ENCODE measurements at regions not wholly inside any gene's neighbourhood (a gene's known extent, or its start where the extent isn't known, plus 50 kb on each side); places are given as distances from the start of the nearest gene placed in this dataset.

- DNase-seq (ENCODE audit: low read depth) = no peak
These were observed 472.4 kb downstream of the ANKRD7 start for GRCh38 chr7:118696879-118697278.

GRCh38 chr7:118699222-118699621, 474.7 kb downstream of the ANKRD7 start:
- DNase-seq (ENCODE audit: low read depth) = no peak

- no peak for DNase-seq (ENCODE audit: low read depth)
These were observed 484.2 kb downstream of the ANKRD7 start for GRCh38 chr7:118708741-118709140.

- no peak for DNase-seq (ENCODE audit: low read depth)
These were observed 487.2 kb downstream of the ANKRD7 start for GRCh38 chr7:118711688-118712087.

- DNase-seq (ENCODE audit: low read depth) = no peak
These were observed 488.5 kb downstream of the ANKRD7 start for GRCh38 chr7:118713039-118713438.

- no peak for DNase-seq (ENCODE audit: low read depth)
These were observed 496.1 kb downstream of the ANKRD7 start for GRCh38 chr7:118720632-118721031.

GRCh38 chr7:118731854-118732253, 507.4 kb downstream of the ANKRD7 start:
- DNase-seq (ENCODE audit: low read depth) = no peak

GRCh38 chr7:118734541-118734940, 510.0 kb downstream of the ANKRD7 start:
- DNase-seq (ENCODE audit: low read depth) = no peak

GRCh38 chr7:118735441-118735840, 510.9 kb downstream of the ANKRD7 start:
- no peak for DNase-seq (ENCODE audit: low read depth)

GRCh38 chr7:118737935-118738334, 513.4 kb downstream of the ANKRD7 start:
- DNase-seq (ENCODE audit: low read depth) = no peak

- no peak for DNase-seq (ENCODE audit: low read depth)
These were observed 521.4 kb downstream of the ANKRD7 start for GRCh38 chr7:118745927-118746326.

- no peak for DNase-seq (ENCODE audit: low read depth)
These were observed 523.0 kb downstream of the ANKRD7 start for GRCh38 chr7:118747473-118747872.

GRCh38 chr7:118753479-118753878, 529.0 kb downstream of the ANKRD7 start:
- DNase-seq (ENCODE audit: low read depth) = no peak

GRCh38 chr7:118754608-118755007, 530.1 kb downstream of the ANKRD7 start:
- no peak for DNase-seq (ENCODE audit: low read depth)

GRCh38 chr7:118755067-118755625, 530.6 kb downstream of the ANKRD7 start:
- DNase-seq (ENCODE audit: low read depth) = no peak

- DNase-seq (ENCODE audit: low read depth) = no peak
These were observed 532.6 kb downstream of the ANKRD7 start for GRCh38 chr7:118757066-118757465.

- no peak for DNase-seq (ENCODE audit: low read depth)
These were observed 534.1 kb downstream of the ANKRD7 start for GRCh38 chr7:118758582-118758981.

- DNase-seq (ENCODE audit: low read depth) = no peak
These were observed 535.4 kb downstream of the ANKRD7 start for GRCh38 chr7:118759921-118760320.

GRCh38 chr7:118762451-118762850, 537.9 kb downstream of the ANKRD7 start:
- no peak for DNase-seq (ENCODE audit: low read depth)

GRCh38 chr7:118764221-118764620, 539.7 kb downstream of the ANKRD7 start:
- DNase-seq (ENCODE audit: low read depth) = no peak

- DNase-seq (ENCODE audit: low read depth) = no peak
These were observed 547.2 kb downstream of the ANKRD7 start for GRCh38 chr7:118771672-118772071.

GRCh38 chr7:118777308-118777707, 552.8 kb downstream of the ANKRD7 start:
- DNase-seq (ENCODE audit: low read depth) = no peak

- DNase-seq (ENCODE audit: low read depth) = no peak
These were observed 568.2 kb downstream of the ANKRD7 start for GRCh38 chr7:118792682-118793081.

- no peak for DNase-seq (ENCODE audit: low read depth)
These were observed 569.1 kb downstream of the ANKRD7 start for GRCh38 chr7:118793582-118793981.
